Vagina (tissue), 2 donors: ENCODE measurements at regions not wholly inside any gene's neighbourhood (a gene's known extent, or its start where the extent isn't known, plus 50 kb on each side); places are given as distances from the start of the nearest gene placed in this dataset.

ENCODE experiments used
- CTCF ChIP-seq, 3 experiments: fragments of 450-650 bp in 2 of 3; fragments of 200-600 bp in 1 of 3; sonication (generic) in 1 of 3; IDR thresholded peaks; one replicate each; pipeline ENCODE4 v1.5.1; 2017 to 2019; ENCODE audit warnings: antibody characterized with exemption in 3 of 3, mild to moderate bottlenecking in 2 of 3, moderate library complexity in 2 of 3
- POLR2A ChIP-seq, 2 donors: fragments of 450-650 bp; IDR thresholded peaks; one replicate each; pipeline ENCODE4 v1.6.1; 2017; ENCODE audit warnings: antibody characterized with exemption in 2 of 2, mild to moderate bottlenecking in 2 of 2, moderate library complexity in 2 of 2
- POLR2AphosphoS5 ChIP-seq, 2 donors: sonication (generic); formaldehyde crosslinking; IDR thresholded peaks; one replicate each; pipeline ENCODE4 v1.9.0; 2017; ENCODE audit warnings: antibody characterized with exemption in 2 of 2, mild to moderate bottlenecking in 2 of 2, low read depth in 1 of 2; ENCODE audit not compliant: insufficient read depth in 1 of 2

DNA sequence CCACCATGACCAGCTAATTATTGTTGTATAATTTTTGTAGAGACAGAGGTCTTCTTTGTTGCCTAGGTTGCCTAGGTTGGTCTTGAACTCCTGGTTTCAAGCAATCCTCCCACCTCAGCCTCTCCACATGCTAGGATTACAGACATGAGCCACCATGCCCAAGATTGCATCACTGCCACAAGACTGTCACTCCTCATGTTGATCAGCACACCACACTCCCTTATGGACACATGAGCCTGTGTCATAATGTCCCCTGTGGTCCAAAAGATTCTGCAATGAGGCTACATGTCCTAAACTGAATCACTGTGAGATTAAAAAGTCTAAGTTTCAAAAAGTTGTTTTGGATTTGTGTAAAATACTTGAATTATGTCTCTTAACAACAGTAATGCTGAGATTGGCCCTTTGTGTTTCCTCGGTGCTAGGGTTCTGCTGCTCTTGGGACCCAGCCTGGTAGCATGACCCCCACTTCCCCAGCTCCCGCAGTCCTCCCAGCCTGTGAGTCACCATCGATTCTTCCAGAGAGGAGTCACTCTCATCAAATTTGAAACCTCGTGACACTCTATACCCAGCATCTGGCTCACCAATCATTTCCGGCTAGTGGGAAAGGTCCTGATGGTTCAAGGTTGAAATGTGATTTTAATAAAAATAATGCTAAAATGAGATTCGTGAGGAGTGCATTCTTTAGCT, 890.9 kb downstream of the VRK1 start:
- no peak for TF ChIP-seq CTCF (IDR thresholded peaks at IDR 0.05)
- TF ChIP-seq POLR2A (IDR thresholded peaks at IDR 0.05), result no peak
- no peak for TF ChIP-seq POLR2AphosphoS5 (IDR thresholded peaks at IDR 0.05; ENCODE audit: insufficient read depth in 1 of 2, low read depth in 1 of 2)
